ENCODE measurements at regions not wholly inside any gene's neighbourhood (a gene's known extent, or its start where the extent isn't known, plus 50 kb on each side); places are given as distances from the start of the nearest gene placed in this dataset.

DNA sequence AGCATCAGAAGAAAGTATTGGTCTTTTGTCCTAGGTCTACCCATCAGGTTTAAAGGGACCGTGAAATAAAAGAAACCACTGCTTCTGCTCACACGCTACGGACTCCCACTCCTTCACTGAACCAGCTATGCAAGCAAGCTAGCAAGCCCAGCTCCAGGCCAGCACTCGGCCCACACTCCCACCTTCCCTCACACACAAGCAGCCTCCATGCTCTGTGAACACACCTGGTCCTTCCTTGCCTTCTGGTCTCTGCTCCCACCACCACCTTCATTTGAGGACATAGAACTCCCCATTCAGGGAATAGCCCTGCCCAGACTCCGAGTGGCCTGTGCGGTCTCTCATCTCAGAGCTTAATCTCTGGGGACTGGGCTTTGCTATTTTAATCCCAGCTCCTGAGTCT lies 436.4 kb upstream of the CDH4 start:
- H3K27me3 ChIP-seq (ENCODE audit: insufficient read depth, low read length): no peaks in the 10 kb centered on the region
- H3K4me2 ChIP-seq (ENCODE audit: low read length): no peak overlapping the region
- no peak overlapping the region for H3K4me3 ChIP-seq (ENCODE audit: low read depth, low read length)
- H3K4ac ChIP-seq (ENCODE audit: low read depth, low read length): no peak overlapping the region
- H3K79me2 ChIP-seq (ENCODE audit: control insufficient read depth, insufficient read depth, low read length, poor library complexity): no peaks in the 10 kb centered on the region
- no CpG with 5 or more reads among the region's 6 CpGs for WGBS (ENCODE audit: extremely low coverage, insufficient coverage, insufficient read length)
- no peak overlapping the region for H4K91ac ChIP-seq (ENCODE audit: low read depth, low read length)
- H3K23ac ChIP-seq (ENCODE audit: low read length): no peak overlapping the region
- no peak overlapping the region for H4K12ac ChIP-seq (ENCODE audit: low read depth, low read length)
- H2BK120ac ChIP-seq (ENCODE audit: insufficient read depth, low read length, poor library complexity): no peak overlapping the region
- H3K14ac ChIP-seq (ENCODE audit: low read length): no peak overlapping the region
- no peak overlapping the region for H2AFZ ChIP-seq (ENCODE audit: insufficient read depth, low read length, poor library complexity)
- H3K36me3 ChIP-seq (ENCODE audit: control insufficient read depth in 1 of 2, insufficient read depth in 2 of 2, low read length in 2 of 2): no peaks in the 10 kb centered on the region
- no peak overlapping the region for H2BK5ac ChIP-seq (ENCODE audit: low read depth, low read length, poor library complexity)
- no peak overlapping the region for H2BK12ac ChIP-seq (ENCODE audit: low read length)
- no peaks in the 10 kb centered on the region for H3K4me1 ChIP-seq (ENCODE audit: control insufficient read depth in 1 of 2, insufficient read depth in 2 of 2, low read length in 2 of 2)
- DNase-seq: no peak
- H3K18ac ChIP-seq (ENCODE audit: low read length): no peak overlapping the region
- no peak overlapping the region for H3K9ac ChIP-seq (ENCODE audit: low read length)
- H3K27ac ChIP-seq (ENCODE audit: low read depth, low read length): no peak overlapping the region
- no peaks in the 10 kb centered on the region for H3K79me1 ChIP-seq (ENCODE audit: low read length)
- no peak overlapping the region for H4K8ac ChIP-seq (ENCODE audit: low read depth, low read length)
- H2AK5ac ChIP-seq (ENCODE audit: low read length): no peak overlapping the region
- peaks cover 1% of the 10 kb centered on the region for H3K9me3 ChIP-seq (ENCODE audit: insufficient read depth, low read depth, low read length)

DNA sequence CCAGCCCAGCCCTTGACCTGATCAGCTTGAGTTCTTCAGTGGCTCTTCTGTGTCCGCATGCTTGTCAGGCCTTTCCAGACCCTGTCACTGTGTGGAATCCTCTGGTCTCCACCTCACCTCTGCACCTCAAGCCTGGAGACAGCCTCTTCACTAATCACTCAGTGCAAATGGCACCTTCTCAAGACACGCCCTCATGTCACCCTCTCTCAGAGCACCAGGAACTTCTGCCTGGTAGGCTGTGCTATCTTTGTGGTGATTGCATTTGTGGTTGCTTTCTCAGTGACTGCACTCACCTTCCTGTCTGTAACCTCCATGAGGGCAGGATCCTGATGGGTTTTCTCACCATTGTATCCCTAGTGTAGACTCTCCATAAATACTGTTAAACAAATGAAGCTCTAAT lies 435.2 kb upstream of the CDH4 start:
- no peak for DNase-seq
- no peak overlapping the region for H3K18ac ChIP-seq (ENCODE audit: low read length)
- no peak overlapping the region for H3K4me2 ChIP-seq (ENCODE audit: low read length)
- no peak overlapping the region for H3K27ac ChIP-seq (ENCODE audit: low read depth, low read length)
- H2BK120ac ChIP-seq (ENCODE audit: insufficient read depth, low read length, poor library complexity): no peak overlapping the region
- H4K12ac ChIP-seq (ENCODE audit: low read depth, low read length): no peak overlapping the region
- H4K8ac ChIP-seq (ENCODE audit: low read depth, low read length): no peak overlapping the region
- H2BK5ac ChIP-seq (ENCODE audit: low read depth, low read length, poor library complexity): no peak overlapping the region
- no peak overlapping the region for H4K91ac ChIP-seq (ENCODE audit: low read depth, low read length)
- WGBS (ENCODE audit: extremely low coverage, insufficient coverage, insufficient read length): no CpG with 5 or more reads among the region's 2 CpGs
- no peak overlapping the region for H3K4ac ChIP-seq (ENCODE audit: low read depth, low read length)
- no peaks in the 10 kb centered on the region for H3K27me3 ChIP-seq (ENCODE audit: insufficient read depth, low read length)
- H3K14ac ChIP-seq (ENCODE audit: low read length): no peak overlapping the region
- peaks cover 1% of the 10 kb centered on the region for H3K9me3 ChIP-seq (ENCODE audit: insufficient read depth, low read depth, low read length)
- no peak overlapping the region for H3K4me3 ChIP-seq (ENCODE audit: low read depth, low read length)
- H3K79me2 ChIP-seq (ENCODE audit: control insufficient read depth, insufficient read depth, low read length, poor library complexity): no peaks in the 10 kb centered on the region
- H3K36me3 ChIP-seq (ENCODE audit: control insufficient read depth in 1 of 2, insufficient read depth in 2 of 2, low read length in 2 of 2): no peaks in the 10 kb centered on the region
- H2BK12ac ChIP-seq (ENCODE audit: low read length): no peak overlapping the region
- H3K4me1 ChIP-seq (ENCODE audit: control insufficient read depth in 1 of 2, insufficient read depth in 2 of 2, low read length in 2 of 2): no peaks in the 10 kb centered on the region
- no peak overlapping the region for H3K9ac ChIP-seq (ENCODE audit: low read length)
- no peak overlapping the region for H2AFZ ChIP-seq (ENCODE audit: insufficient read depth, low read length, poor library complexity)
- no peak overlapping the region for H3K23ac ChIP-seq (ENCODE audit: low read length)
- no peak overlapping the region for H2AK5ac ChIP-seq (ENCODE audit: low read length)
- no peaks in the 10 kb centered on the region for H3K79me1 ChIP-seq (ENCODE audit: low read length)

DNA sequence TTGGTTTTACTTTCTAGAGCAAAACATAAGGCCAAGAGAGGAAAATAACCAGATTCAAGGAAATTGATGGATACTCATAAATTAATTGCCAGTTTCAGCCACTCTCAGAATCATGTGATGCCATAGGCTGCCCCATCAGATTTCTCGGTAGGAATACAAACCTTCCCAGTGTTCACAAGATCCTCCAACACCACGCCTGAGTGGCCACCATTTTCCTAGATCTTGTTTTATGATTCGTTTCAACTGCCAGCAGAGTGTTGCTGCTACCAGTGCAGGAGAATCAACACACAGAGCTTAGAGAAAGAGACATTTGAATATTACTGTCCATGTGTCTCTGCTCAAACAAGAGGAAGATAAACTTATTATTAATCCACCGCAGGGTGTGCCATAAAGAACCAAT lies 434.2 kb upstream of the CDH4 start:
- DNase-seq: no peak
- no peak overlapping the region for H4K91ac ChIP-seq (ENCODE audit: low read depth, low read length)
- H3K4me3 ChIP-seq (ENCODE audit: low read depth, low read length): no peak overlapping the region
- H4K8ac ChIP-seq (ENCODE audit: low read depth, low read length): no peak overlapping the region
- no peak overlapping the region for H2AK5ac ChIP-seq (ENCODE audit: low read length)
- no peak overlapping the region for H3K18ac ChIP-seq (ENCODE audit: low read length)
- no peak overlapping the region for H3K4ac ChIP-seq (ENCODE audit: low read depth, low read length)
- no peak overlapping the region for H3K9ac ChIP-seq (ENCODE audit: low read length)
- H3K36me3 ChIP-seq (ENCODE audit: control insufficient read depth in 1 of 2, insufficient read depth in 2 of 2, low read length in 2 of 2): no peaks in the 10 kb centered on the region
- no CpG with 5 or more reads among the region's 4 CpGs for whole genome bisulfite sequencing (ENCODE audit: extremely low coverage, insufficient coverage, insufficient read length)
- no peak overlapping the region for H3K23ac ChIP-seq (ENCODE audit: low read length)
- no peak overlapping the region for H4K12ac ChIP-seq (ENCODE audit: low read depth, low read length)
- H2BK12ac ChIP-seq (ENCODE audit: low read length): no peak overlapping the region
- H2BK5ac ChIP-seq (ENCODE audit: low read depth, low read length, poor library complexity): no peak overlapping the region
- no peaks in the 10 kb centered on the region for H3K79me1 ChIP-seq (ENCODE audit: low read length)
- no peaks in the 10 kb centered on the region for H3K4me1 ChIP-seq (ENCODE audit: control insufficient read depth in 1 of 2, insufficient read depth in 2 of 2, low read length in 2 of 2)
- no peaks in the 10 kb centered on the region for H3K27me3 ChIP-seq (ENCODE audit: insufficient read depth, low read length)
- H3K79me2 ChIP-seq (ENCODE audit: control insufficient read depth, insufficient read depth, low read length, poor library complexity): no peaks in the 10 kb centered on the region
- peaks cover 1% of the 10 kb centered on the region for H3K9me3 ChIP-seq (ENCODE audit: insufficient read depth, low read depth, low read length)
- H3K14ac ChIP-seq (ENCODE audit: low read length): no peak overlapping the region
- no peak overlapping the region for H2AFZ ChIP-seq (ENCODE audit: insufficient read depth, low read length, poor library complexity)
- no peak overlapping the region for H2BK120ac ChIP-seq (ENCODE audit: insufficient read depth, low read length, poor library complexity)
- H3K4me2 ChIP-seq (ENCODE audit: low read length): no peak overlapping the region
- no peak overlapping the region for H3K27ac ChIP-seq (ENCODE audit: low read depth, low read length)

DNA sequence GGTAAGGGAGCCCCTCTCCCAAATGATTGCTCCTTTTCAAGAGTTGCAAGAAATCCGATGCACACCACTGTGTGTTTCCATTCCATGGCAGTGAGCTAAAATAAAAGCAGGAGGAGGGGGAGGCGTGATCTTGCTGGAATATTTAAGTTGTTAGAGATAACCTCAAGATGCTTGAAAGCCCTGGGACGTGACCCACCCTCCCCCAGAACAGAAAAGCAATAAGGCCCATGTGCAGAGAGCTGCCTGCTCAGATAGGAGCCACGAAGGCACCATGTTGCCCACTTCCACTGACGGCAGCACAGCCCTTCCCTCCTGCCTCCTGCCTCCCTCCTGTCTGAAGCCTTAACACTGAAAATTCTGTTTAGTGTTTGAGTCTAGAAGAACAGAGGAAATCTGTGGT lies 432.6 kb upstream of the CDH4 start:
- no peaks in the 10 kb centered on the region for H3K36me3 ChIP-seq (ENCODE audit: control insufficient read depth in 1 of 2, insufficient read depth in 2 of 2, low read length in 2 of 2)
- H3K4ac ChIP-seq (ENCODE audit: low read depth, low read length): no peak overlapping the region
- H3K9ac ChIP-seq (ENCODE audit: low read length): no peak overlapping the region
- peaks cover 1% of the 10 kb centered on the region for H3K9me3 ChIP-seq (ENCODE audit: insufficient read depth, low read depth, low read length)
- H3K14ac ChIP-seq (ENCODE audit: low read length): no peak overlapping the region
- WGBS (ENCODE audit: extremely low coverage, insufficient coverage, insufficient read length): no CpG with 5 or more reads among the region's 5 CpGs
- H2BK12ac ChIP-seq (ENCODE audit: low read length): no peak overlapping the region
- no peaks in the 10 kb centered on the region for H3K79me2 ChIP-seq (ENCODE audit: control insufficient read depth, insufficient read depth, low read length, poor library complexity)
- no peaks in the 10 kb centered on the region for H3K4me1 ChIP-seq (ENCODE audit: control insufficient read depth in 1 of 2, insufficient read depth in 2 of 2, low read length in 2 of 2)
- no peak for DNase-seq
- no peaks in the 10 kb centered on the region for H3K27me3 ChIP-seq (ENCODE audit: insufficient read depth, low read length)
- H3K27ac ChIP-seq (ENCODE audit: low read depth, low read length): no peak overlapping the region
- no peak overlapping the region for H2BK5ac ChIP-seq (ENCODE audit: low read depth, low read length, poor library complexity)
- no peak overlapping the region for H2AFZ ChIP-seq (ENCODE audit: insufficient read depth, low read length, poor library complexity)
- no peak overlapping the region for H3K23ac ChIP-seq (ENCODE audit: low read length)
- H3K79me1 ChIP-seq (ENCODE audit: low read length): no peaks in the 10 kb centered on the region
- H2BK120ac ChIP-seq (ENCODE audit: insufficient read depth, low read length, poor library complexity): no peak overlapping the region
- H3K4me3 ChIP-seq (ENCODE audit: low read depth, low read length): no peak overlapping the region
- H2AK5ac ChIP-seq (ENCODE audit: low read length): no peak overlapping the region
- H4K12ac ChIP-seq (ENCODE audit: low read depth, low read length): no peak overlapping the region
- H3K4me2 ChIP-seq (ENCODE audit: low read length): no peak overlapping the region
- H3K18ac ChIP-seq (ENCODE audit: low read length): no peak overlapping the region
- H4K8ac ChIP-seq (ENCODE audit: low read depth, low read length): no peak overlapping the region
- H4K91ac ChIP-seq (ENCODE audit: low read depth, low read length): no peak overlapping the region
